HG03520 (cell line): ENCODE measurements at regions not wholly inside any gene's neighbourhood (a gene's known extent, or its start where the extent isn't known, plus 50 kb on each side); places are given as distances from the start of the nearest gene placed in this dataset.
"Not testable (repeated sequence)": the region's sequence is repeated elsewhere in the genome, so short reads cannot be mapped to it uniquely, and the experiment has no call there.

Experiments
- ATAC-seq: cut with Tn5 transposase; IDR thresholded peaks from one replicate; pipeline ENCODE4 v1.9.1; 2021; ENCODE audit warnings: mild to moderate bottlenecking, moderate library complexity; ENCODE audit not compliant: unreplicated experiment

GRCh38 chr6:40705354-40705753, 118.2 kb upstream of the LRFN2 start:
- no peak for ATAC-seq

GRCh38 chr6:40701352-40702007, 114.3 kb upstream of the LRFN2 start:
- no peak for ATAC-seq

- no peak for ATAC-seq
Observed at GRCh38 chr6:40700006-40700580, 112.9 kb upstream of the LRFN2 start.

- ATAC-seq: no peak
Observed at GRCh38 chr6:40695750-40696415, 108.7 kb upstream of the LRFN2 start.

GRCh38 chr6:40695114-40695513, 108.0 kb upstream of the LRFN2 start:
- ATAC-seq: no peak

GRCh38 chr6:40693768-40694167, 106.6 kb upstream of the LRFN2 start:
- no peak for ATAC-seq

GRCh38 chr6:40692337-40692736, 105.2 kb upstream of the LRFN2 start:
- ATAC-seq: no peak

GRCh38 chr6:40689185-40689584, 102.0 kb upstream of the LRFN2 start:
- no peak for ATAC-seq

GRCh38 chr6:40688214-40688761, 101.1 kb upstream of the LRFN2 start:
- no peak for ATAC-seq

GRCh38 chr6:40685862-40686261, 98.7 kb upstream of the LRFN2 start:
- no peak for ATAC-seq

- ATAC-seq: no peak
Observed at GRCh38 chr6:40681622-40682021, 94.5 kb upstream of the LRFN2 start.

GRCh38 chr6:40678941-40679340, 91.8 kb upstream of the LRFN2 start:
- no peak for ATAC-seq

- ATAC-seq: no peak
Observed at GRCh38 chr6:40674170-40674569, 87.0 kb upstream of the LRFN2 start.

GRCh38 chr6:40672087-40672486, 84.9 kb upstream of the LRFN2 start:
- ATAC-seq: no peak

GRCh38 chr6:40671694-40672050, 84.5 kb upstream of the LRFN2 start:
- no peak for ATAC-seq

GRCh38 chr6:40671001-40671693, 84.0 kb upstream of the LRFN2 start:
- no peak for ATAC-seq

- ATAC-seq: no peak
Observed at GRCh38 chr6:40669343-40669742, 82.2 kb upstream of the LRFN2 start.

GRCh38 chr6:40668203-40668602, 81.0 kb upstream of the LRFN2 start:
- ATAC-seq: no peak

GRCh38 chr6:40666530-40666929, 79.4 kb upstream of the LRFN2 start:
- no peak for ATAC-seq

- ATAC-seq: no peak
Observed at GRCh38 chr6:40661726-40662125, 74.6 kb upstream of the LRFN2 start.

GRCh38 chr6:40656772-40657171, 69.6 kb upstream of the LRFN2 start:
- not testable (repeated sequence) for ATAC-seq

GRCh38 chr6:40654828-40655227, 67.7 kb upstream of the LRFN2 start:
- no peak for ATAC-seq
